ENCODE measurements at regions not wholly inside any gene's neighbourhood (a gene's known extent, or its start where the extent isn't known, plus 50 kb on each side); places are given as distances from the start of the nearest gene placed in this dataset.

DNA sequence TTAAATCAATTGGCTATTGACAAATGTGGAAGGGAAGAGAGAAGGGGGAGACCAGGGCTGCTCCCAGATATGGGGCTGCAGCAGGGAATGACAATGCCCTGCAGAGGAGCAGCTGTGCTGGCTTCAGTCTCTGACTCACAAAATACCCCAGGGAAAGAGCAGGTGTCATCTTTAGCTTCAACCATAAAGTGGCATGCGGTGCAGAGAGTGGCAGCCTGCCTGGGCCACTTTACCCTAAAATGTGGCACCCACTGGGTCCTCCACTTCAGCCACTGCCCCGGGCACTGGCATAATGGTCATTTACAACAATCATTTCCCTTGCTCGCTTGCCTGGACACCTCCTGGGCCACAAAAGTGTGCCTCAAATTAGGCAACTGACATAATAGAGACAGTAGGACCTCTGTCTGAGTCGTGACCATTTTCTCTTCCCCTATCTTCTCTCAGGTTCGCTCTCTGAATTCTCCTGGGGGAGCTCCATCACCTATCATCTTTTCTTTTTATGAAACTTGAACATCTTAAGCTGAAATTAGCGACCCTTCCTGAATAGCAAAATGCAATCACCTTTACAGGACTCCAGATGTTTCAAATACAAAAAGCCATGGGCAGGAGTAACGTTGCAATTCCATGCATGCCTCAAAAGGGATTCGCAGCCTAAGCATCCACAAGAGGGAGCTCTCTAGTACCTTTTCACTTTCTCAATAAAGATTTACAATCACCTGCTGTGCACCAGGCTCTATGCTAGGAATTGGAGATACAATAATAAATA is 179.9 kb upstream of the ATF7IP start:
- 41 to 47% (median 44%) methylated on average over 8 of the region's 8 CpGs for WGBS, 4 donors
- H3K27me3 ChIP-seq = no peaks in the 10 kb centered on the region
- intact Hi-C loops (cut with DNase I) = no loop called here
- no peaks in the 10 kb centered on the region for H3K9me3 ChIP-seq (replicated peaks in 1 of 3)
- H3K4me3 ChIP-seq = no peak overlapping the region
- DNase-seq = peak in 6 of 7 donors; percentile 11 to 62 (median 36)
- H3K27ac ChIP-seq = no peak overlapping the region
- H3K36me3 ChIP-seq (replicated peaks in 1 of 2) = no peaks in the 10 kb centered on the region
- TF ChIP-seq, protein P1, sequence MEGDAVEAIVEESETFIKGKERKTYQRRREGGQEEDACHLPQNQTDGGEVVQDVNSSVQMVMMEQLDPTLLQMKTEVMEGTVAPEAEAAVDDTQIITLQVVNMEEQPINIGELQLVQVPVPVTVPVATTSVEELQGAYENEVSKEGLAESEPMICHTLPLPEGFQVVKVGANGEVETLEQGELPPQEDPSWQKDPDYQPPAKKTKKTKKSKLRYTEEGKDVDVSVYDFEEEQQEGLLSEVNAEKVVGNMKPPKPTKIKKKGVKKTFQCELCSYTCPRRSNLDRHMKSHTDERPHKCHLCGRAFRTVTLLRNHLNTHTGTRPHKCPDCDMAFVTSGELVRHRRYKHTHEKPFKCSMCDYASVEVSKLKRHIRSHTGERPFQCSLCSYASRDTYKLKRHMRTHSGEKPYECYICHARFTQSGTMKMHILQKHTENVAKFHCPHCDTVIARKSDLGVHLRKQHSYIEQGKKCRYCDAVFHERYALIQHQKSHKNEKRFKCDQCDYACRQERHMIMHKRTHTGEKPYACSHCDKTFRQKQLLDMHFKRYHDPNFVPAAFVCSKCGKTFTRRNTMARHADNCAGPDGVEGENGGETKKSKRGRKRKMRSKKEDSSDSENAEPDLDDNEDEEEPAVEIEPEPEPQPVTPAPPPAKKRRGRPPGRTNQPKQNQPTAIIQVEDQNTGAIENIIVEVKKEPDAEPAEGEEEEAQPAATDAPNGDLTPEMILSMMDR (IDR thresholded peaks at IDR 0.05) = peak; percentile 37 to 62 (median 50)
- TF ChIP-seq POLR2A (IDR thresholded peaks at IDR 0.05) = no peak
- H3K4me1 ChIP-seq (replicated peaks in 1 of 2) = no peaks in the 10 kb centered on the region

DNA sequence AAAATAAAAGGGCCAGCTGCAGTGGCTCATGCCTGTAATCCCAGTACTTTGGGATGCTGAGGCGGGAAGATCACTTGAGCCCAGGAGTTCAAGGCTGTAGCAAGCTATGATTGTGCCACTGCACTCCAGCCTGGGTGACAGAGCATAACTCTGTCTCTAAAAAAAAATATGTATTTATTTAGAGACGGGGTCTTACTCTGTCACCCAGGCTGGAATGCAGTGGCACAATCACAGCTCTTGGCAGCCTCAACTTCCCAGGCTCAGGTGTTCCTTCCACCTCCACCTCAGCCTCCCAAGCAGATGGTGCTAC is 179.3 kb upstream of the ATF7IP start:
- Histone ChIP-seq H3K9me3 (replicated peaks in 1 of 3) (no peaks in the 10 kb centered on the region), H3K36me3 (replicated peaks in 1 of 2) (no peaks in the 10 kb centered on the region), H3K4me1 (replicated peaks in 1 of 2) (no peaks in the 10 kb centered on the region), H3K4me3 (no peak overlapping the region), H3K27ac (no peak overlapping the region), H3K27me3 (no peaks in the 10 kb centered on the region)
- DNase-seq = no peak
- TF ChIP-seq, protein P1 (IDR thresholded peaks at IDR 0.05) = no peak
- no peak for TF ChIP-seq POLR2A (IDR thresholded peaks at IDR 0.05)
- WGBS, 4 donors = 12 to 28% (median 20%) methylated on average over 2 of the region's 2 CpGs
- intact Hi-C loops (cut with DNase I) = no loop called here

DNA sequence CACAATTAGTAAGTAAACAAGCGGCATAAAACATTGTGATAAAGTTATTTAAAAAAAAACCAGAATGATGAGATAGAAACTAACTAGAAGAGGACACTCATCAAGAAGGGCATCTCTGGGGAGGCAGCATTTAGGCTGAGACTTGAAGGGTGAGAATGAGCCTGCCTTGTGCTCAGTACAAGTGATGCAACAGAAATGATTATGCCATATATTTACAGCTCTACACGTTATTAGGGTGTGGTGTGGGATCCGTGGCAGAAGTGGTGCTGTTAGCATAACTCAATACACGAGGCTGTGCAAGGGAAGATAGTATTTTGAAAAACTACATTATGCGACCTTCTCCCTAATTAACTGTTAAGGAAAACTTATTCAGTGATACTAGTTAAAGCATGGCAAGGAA is 178.5 kb upstream of the ATF7IP start:
- Histone ChIP-seq H3K4me3 (no peak overlapping the region), H3K9me3 (replicated peaks in 1 of 3) (no peaks in the 10 kb centered on the region), H3K4me1 (replicated peaks in 1 of 2) (no peaks in the 10 kb centered on the region), H3K27me3 (no peaks in the 10 kb centered on the region), H3K36me3 (replicated peaks in 1 of 2) (no peaks in the 10 kb centered on the region), H3K27ac (no peak overlapping the region)
- TF ChIP-seq POLR2A (IDR thresholded peaks at IDR 0.05) = no peak
- TF ChIP-seq, protein P1 (IDR thresholded peaks at IDR 0.05) = no peak
- intact Hi-C loops (cut with DNase I) = no loop called here
- no peak for DNase-seq
- 65 to 76% (median 69%) methylated on average over 5 of the region's 5 CpGs for WGBS, 4 donors

DNA sequence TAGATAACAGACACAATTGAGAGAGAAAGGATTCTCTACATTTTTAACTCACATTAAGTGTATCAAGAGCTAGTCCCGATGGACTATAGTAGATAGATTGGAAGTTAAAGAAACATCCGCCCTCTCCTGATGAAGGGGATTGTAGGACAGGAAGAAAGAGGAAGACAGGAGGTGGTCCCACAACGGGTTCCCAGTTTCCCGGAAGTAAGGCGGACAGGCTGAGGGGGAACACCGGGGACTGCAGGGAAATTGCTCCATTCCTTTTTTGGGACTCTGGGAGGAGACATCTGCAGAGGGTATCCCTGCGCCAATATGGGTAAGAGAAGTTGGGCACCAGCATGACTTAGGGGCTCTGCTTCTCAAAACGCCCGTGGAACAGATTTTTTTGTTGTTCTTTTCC is 177.5 kb upstream of the ATF7IP start:
- no peak overlapping the region for H3K4me3 ChIP-seq
- no peak for DNase-seq
- H3K9me3 ChIP-seq (replicated peaks in 1 of 3) = no peaks in the 10 kb centered on the region
- WGBS, 4 donors = 82 to 85% (median 84%) methylated on average over 9 of the region's 9 CpGs
- no peaks in the 10 kb centered on the region for H3K36me3 ChIP-seq (replicated peaks in 1 of 2)
- intact Hi-C loops (cut with DNase I) = no loop called here
- no peaks in the 10 kb centered on the region for H3K4me1 ChIP-seq (replicated peaks in 1 of 2)
- TF ChIP-seq POLR2A (IDR thresholded peaks at IDR 0.05) = no peak
- TF ChIP-seq, protein P1 (IDR thresholded peaks at IDR 0.05) = no peak
- H3K27me3 ChIP-seq = no peaks in the 10 kb centered on the region
- H3K27ac ChIP-seq = no peak overlapping the region

All from adrenal gland (tissue), 9 donors.